NCI-H1048 (cell line): ENCODE measurements at regions not wholly inside any gene's neighbourhood (a gene's known extent, or its start where the extent isn't known, plus 50 kb on each side); places are given as distances from the start of the nearest gene placed in this dataset.
"Not testable (repeated sequence)": the region's sequence is repeated elsewhere in the genome, so short reads cannot be mapped to it uniquely, and the experiment has no call there.

ENCODE experiments used
- DNase-seq: peaks from one replicate; lab custom pipeline; 2025; lab: John Stamatoyannopoulos, UW

DNA sequence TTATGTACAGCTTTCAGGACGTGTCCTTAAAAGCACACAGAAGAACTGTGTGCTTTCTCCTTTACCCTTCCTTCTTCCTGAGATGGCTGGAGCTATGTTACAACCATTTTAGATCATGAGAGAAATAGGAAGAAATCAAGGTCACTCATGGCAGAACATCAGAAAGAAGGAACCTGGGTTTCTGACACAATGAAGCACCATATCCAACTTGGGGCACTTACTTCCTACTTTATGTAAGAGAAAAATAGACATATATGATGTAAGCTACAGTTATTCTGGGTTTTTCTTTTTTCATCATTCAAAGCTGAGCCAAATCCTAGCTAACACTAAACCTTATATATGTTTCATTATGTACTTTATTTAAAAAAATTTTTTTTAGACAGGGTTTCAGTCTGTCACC, 79.5 kb downstream of the FAM161A start:
- no peak for DNase-seq

DNA sequence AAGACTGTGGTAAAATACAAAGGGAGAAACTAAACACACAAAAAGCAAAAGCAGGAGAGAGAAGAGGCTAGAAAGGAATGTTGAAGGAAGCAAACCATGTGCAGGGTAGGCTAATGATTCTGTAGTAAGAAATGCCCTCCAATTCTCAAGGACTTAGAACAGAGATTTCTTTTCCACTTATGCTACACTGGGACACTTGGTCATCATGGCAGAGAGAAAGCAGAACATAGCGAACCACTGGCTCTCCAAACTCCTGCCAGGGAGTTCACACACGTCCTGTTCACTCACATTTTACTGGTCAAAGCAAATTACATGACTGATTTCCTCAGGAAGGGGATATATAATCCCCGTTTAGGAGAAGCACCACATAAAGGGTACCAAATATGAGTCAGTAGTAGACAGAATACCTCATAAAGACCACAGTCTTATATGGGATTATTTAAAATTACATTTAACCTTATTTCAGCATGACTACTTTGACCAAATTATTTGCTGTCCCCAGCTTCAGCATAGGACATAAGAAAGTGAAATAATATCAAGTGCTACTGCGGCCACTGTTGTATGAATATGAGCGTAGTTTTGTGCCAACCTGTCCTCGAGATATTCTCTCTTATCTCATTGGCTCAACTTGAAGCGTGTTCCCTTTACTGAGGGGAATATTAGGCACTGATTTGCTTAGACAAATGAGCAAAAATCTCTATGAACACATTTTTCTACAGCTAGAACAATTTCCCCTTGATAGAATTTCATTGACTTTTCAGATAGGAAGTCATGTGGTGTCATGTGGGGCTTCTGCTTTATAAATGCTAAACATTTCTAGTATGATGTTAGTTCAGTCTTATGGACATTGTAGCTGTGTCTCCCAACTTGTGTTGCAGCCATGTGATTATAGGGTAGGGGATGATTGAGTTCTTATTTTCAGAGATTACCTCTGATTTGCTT, 81.7 kb downstream of the FAM161A start:
- no peak for DNase-seq

DNA sequence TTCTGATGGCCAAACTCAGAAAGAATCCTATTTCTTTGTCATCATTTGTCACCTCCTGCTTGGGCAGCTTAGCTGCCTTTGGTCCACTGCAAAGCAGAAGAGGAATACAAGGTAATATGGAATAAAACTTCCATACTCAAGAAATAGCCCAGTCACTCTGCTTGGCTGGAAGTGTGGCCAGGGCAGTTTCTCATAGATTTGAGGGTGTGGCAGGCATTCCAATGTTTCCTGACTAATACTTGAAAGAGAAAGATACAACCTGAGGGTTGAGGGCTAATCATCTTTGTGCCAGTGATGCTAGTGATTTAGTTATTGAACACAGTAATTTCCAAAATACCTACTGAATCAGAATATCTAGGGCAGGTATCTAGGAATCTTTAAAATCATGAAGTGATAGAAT, 83.1 kb downstream of the FAM161A start:
- no peak for DNase-seq

DNA sequence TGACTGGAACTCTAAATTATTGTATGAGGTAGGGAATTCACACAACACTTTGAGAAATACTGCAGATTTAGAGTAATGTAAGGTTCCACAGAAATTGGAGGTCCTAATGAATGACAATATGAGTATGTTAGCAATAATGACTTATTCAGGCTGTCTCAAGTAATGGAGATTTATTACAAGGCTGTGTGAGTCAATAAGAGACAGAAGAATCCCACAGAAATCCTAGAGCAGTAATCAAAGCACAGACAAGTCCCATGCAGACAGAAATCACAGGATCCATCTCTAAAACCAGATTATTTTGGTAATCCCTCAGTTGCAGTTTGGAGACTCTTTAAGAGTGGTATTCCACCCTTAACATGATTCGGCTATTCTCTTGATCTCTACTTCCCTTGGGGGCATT, 83.6 kb downstream of the FAM161A start:
- DNase-seq, result no peak

DNA sequence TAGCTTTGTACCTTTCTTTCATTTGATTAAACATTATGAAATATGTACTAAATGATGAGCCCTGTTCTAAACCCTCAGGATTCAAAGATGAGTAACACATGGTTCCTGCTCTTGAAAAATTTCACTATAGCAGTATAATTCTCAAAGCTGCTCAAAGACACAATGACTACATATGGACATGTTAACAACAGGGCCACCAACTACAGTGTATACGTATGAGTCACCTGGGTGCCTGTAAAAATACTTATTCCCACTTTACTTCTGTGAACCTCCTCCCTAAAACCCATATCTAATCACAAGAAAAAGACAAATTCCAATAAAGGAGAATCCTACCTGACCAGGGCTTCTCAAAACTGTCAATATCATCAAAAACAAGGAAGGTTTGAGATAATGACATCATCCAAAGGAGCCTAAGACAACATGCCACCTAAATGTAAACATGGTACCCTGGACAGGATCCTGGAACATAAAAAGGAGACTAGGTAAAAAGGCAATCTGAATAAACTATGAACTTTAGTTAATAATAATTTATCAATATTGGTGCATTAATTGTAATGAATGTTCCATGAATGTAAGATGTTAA, 84.7 kb downstream of the FAM161A start:
- no peak for DNase-seq

DNA sequence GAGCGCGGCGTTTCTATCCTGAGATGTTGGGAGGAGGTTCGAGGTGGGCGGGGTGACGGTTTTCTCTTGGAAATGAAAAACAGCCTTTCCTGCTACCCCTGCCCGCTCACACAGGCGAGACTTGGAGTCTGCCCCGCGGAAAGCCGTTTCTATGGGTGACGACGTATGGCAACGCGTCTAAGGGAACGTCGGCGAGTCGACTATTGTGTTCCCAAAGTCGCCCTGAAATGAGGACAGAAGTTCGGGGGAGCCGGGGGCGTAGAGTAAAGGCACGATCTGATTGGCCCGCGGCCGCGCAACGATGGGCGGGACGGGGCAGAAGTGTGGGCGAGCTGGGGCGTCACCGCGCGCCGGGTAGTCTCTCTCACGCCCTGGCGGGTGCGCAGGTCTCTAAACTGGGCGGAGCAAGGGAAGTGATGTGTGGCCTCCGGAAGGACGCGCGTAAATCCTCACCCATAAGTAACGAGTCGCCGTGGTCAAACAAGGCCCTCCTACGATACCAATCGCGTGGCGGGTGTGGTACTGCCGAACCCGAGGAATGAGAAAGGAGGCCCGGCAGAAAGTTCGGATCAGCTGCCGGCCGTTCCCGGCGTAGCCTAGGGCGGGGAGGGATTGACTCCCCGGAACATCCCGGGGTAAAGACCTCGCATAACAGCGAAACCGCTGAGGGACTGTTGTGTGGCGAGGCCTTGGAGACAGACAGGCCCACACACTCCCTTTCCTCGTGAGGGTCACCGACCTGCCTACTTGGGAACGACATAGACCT, 89.6 kb downstream of the FAM161A start:
- DNase-seq, result peak; percentile 93

DNA sequence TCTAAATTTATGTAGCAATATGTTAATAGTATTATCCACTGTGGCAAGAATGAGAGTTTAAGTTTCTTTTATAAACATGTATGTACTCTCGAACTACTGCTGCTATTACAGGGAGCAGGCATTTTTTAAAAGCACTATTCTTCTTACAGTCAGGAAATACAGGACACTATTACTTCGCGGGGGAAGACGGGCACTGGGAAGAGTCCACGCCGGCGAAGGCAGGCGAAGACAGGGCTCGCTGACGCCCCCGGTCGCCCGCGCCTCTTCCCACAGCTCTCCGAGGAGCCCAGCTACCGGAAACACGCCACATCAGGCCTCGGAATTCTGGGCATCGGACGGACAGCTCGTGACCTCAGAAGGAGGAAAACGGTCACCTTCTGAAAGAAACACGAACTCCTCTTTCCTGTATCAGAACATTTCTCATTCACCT, 90.2 kb downstream of the FAM161A start:
- DNase-seq, result no peak

DNA sequence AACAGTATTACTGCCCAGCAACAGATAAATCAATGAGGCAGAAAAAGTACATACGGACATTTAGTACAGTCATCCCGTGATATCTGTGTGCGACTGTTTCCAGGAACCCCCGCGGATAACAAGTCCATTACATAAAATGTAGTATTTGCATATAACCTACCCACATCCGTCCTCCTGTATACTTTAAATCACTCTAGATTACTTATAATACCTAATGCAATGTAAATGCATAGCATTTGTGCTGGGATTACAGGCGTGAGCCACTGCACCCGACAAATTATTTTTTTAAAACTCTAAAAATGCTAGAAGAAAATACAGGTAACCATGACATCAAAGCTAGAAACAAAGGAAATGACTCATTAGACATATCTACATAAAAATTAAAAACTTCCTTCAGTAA, 91.6 kb downstream of the FAM161A start:
- DNase-seq, result no peak

DNA sequence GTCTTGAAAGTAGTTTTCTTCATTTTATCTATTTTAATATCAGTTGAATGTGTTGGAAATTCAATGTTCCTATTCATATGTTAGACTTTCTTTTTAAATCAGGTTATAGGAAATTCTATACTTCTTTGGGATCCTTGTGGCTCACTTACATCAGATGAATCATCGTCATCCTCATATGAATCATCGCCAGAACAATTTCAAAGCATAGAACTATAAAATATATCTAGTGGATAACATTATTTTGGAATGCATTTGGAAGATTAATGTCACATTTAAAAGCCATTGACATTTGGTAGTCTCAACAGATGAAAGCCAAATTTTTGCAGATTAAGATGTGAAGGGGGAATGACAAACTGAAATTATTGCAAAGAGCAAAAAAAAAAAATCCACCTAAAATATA, 94.1 kb downstream of the FAM161A start:
- DNase-seq, result no peak

DNA sequence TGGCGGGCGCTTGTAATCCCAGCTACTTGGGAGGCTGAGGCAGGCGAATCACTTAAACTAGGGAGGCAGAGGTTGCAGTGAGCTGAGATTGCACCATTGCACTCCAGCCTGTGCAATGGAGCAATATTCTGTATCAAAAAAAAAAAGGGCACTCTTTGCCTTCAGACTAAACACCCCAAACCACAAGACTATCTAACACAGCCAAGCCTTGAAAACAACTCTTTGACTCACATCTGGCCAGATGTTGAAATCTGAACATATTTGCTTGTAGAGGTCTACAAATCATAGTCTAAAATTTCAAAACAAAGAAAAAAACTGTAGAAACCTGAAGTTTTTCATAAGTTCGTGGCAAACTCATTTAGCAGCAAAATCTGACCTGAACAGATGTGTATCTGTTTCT, 94.9 kb downstream of the FAM161A start:
- no peak for DNase-seq

DNA sequence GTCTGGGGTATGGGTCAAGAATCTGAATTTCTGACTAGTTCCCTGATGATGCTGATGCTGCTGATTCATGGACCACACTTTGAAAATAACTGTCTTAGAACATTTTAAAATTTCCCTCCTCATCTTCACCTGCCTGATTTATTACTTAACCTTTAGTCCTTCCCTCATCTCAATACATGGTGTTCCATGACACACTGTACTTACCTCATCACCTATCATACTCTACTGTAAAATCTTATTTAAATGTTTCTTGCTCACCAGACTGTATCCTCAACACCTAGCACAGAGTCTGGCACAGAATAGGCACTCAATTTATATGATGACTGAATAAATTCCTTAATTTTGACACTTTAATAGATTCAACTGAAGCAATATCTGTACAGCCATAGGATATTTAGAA, 95.7 kb downstream of the FAM161A start:
- DNase-seq, result no peak

DNA sequence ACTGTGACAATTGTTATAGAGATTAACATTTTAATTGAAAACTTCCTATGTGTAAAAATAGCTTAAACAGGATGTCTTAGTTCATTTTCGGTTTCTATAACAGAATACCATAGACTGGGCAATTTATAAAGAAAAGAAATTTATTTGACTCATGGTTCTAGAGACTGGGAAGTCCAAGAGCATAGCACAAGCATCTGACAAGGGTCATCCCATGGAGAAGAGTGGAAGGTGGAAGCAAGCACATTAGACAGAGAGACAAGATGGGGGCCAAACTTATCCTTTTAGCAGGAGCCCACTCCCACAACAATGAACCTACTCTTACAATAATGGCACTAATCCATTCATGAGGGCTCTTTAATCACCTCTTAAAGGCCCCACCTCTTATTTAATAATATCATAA, 100.3 kb downstream of the FAM161A start:
- no peak for DNase-seq

DNA sequence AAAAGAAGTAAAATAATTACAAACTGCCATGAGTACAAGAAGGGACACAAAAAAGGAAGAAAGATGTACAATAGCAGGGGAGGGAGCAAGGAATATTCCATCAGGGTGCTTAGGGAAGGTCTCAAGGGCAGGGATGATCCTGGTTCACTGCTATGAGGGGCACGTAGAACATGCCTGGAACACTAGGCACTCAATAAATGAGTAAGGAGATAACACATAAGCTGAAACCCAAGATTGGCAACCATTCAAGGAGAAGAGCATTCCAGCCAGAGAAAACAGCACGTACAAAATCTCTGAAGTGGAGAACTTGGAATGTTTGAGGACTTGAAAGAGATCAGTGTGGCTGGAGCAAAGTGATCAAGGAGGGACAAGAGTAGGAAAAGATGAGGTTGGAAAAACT, 103.2 kb downstream of the FAM161A start:
- DNase-seq, result no peak

DNA sequence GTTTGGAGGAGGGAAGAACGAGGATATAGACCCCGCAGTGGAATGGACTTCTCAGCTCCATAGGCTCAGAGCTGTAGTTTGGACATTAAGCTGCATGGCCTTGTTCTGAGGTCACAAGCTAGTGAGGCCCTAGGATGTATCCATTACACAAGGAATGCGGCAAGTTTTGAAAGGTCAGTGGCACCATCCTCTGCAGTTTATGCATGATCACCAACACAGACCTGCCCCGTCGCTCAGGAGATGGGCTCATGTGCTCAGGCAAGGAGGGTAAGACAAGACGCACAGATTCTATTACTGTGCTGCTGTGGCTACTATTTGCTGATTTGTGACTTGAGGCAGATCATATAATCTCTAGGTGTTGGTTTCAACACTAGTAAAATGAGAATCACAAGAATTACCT, 110.9 kb downstream of the FAM161A start:
- DNase-seq, result no peak

DNA sequence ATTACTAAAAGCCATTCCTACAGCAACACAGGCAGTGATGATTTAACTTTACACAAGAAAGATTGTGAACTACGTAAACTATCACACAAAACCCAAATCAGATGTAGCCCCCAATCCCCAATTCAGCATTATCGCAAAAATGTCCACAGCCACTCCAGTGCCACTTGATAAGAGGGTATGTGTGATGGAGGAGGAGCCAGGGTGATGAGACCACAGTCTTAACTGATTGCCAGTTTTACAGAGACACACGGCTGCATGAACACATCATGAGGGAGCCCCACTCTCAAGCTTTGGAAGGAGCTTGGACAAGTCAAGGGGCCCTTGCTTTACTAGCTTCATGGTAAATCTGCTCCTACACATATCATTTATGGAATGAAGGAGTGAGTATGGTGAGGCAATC, 116.0 kb downstream of the FAM161A start:
- DNase-seq, result no peak

DNA sequence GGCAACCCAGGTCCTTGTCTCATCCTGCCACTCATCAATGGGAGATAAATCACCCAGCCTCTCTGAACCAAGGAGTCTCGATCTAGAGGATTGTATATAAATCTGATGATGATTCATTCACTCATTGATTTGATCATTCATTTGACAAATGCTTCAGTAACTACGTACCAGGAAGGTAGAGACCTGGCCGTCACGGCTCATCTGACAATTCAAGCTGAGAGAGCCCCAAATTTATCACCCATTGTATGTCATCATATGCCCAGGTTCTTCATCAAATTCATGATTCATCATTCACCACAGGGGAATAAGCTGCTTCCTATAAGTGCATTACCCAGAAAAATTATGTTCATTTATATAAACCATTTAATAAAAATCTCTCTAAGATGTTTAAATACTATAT, 116.9 kb downstream of the FAM161A start:
- no peak for DNase-seq

DNA sequence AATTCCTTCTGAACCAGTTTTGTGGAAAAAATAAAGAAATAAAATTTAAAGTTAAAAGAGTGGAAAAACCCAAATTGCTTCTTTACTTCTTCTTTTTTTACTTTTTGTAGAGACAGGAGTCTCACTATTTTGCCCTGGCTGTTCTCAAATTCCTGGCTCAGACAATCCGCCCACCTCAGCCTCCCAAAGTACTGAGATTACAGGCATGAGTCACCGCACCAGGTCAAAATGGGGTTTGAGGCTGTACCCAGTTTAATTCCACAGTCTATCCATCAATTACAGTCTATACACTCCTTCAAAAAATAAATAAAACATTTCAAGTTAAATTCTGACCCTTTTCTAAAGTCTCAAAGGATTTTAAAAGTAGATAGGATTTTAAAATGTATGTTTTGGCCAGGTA, 120.3 kb downstream of the FAM161A start:
- no peak for DNase-seq

DNA sequence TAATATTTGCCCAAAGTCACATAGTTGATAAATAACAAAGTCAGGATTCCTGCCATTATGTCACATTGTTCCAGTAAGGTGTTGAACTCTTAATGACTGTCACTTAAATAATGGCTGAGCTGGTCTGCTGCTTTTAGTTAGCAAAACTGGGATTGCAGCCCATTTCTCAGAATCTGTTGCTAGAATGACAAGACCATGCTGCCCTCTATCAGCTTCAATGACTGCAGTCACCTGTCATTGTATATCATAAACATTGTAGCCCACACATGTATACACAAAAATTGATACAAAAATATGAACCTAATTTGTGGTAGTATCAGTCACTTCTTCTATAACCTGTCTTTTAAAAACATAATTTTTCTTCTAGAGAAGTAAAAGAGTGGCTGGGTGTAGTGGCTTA, 121.1 kb downstream of the FAM161A start:
- DNase-seq, result no peak

DNA sequence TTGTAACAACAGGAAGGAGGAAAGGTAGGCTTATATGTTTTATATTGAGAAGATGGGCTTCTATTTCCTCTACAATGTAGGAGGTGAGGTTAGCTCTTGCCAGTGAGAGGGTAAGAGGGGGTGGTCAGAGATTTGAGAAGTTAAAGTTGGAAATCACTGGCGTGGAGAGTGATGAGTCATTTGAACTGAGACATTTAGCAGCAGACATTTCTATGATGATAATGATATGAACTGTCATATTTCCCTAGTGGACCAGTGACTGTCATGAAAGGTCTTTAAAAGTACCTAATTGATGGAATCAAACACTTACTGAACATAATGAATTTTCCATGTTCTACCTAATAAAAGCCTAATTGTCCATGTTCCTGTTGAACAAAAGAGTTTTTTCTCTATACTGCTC, 126.1 kb downstream of the FAM161A start:
- DNase-seq, result no peak

DNA sequence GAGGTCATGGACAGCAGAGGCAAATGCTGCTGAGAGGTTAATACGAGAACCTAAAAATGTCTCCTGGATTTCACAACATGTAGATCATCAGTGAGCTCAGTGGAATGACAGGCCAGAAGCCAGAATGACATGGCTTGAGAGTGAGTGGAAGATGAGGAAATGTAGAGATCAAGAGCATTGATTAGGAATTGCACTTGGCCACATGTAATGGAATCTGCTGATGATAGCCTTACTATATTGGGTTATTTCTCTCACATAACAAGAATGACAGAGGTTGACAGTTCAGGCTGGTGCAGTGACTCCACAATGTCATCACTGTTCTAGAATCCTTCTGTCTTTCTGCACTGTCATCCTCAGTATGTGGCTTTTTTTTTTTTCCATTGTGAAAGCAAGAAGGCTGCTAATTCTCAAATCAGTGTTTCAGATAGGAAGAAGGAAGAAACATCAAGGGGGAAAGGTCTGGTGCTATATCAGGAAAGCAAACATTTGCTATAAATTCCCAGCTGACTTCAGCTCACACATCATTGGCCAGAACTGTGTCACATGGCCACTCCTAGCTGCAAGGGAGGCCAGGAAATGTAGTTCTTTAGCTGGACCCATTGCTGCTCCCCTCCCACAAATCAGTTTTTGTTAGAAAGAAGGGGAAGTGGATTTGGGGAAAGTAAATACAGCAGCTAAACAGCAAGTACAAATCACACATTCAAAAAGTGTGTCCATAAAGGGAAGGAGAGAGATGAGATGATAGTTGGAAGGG, 127.2 kb downstream of the FAM161A start:
- no peak for DNase-seq

DNA sequence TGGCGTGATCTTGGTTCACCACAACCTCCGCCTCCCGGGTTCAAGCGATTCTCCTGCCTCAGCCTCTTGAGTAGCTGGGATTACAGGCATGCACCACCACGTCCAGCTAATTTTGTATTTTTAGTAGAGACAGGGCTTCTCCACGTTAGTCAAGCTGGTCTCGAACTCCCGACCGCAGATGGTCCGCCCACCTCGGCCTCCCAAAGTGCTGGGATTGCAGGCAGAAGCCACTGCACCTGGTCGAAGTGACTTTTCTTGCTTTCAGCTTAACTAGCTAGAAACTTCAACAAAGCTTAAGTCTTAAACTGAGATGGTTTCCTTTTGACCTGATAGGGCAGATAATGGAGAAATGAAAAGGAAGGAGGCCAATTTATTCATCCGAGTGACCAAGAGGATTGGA, 130.5 kb downstream of the FAM161A start:
- DNase-seq, result not testable (repeated sequence)

DNA sequence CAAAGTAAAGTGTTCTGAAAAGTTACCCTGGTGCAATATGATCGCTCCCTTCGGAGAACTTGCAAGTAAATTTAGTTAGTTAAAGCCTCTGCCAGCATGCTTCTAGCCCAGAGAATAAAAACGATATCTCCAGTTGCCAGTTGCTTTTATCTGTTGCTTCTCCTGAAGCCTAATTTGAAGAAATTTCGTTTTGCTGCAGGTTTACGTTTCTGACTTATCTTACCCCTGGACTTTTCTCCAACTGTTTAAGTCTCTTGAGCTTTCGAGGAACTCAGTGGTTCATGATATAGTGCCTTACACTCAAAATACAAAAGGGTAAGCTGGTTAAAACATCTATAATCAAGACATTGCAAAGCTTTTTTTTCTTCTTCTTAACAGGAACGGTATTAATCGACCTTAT, 131.1 kb downstream of the FAM161A start:
- DNase-seq, result no peak
